Spleen (tissue), 11 donors: ENCODE measurements at regions not wholly inside any gene's neighbourhood (a gene's known extent, or its start where the extent isn't known, plus 50 kb on each side); places are given as distances from the start of the nearest gene placed in this dataset.

ENCODE experiments used
- DNase-seq: peaks from one replicate; pipeline ENCODE4 v3.0.0-alpha.2; 2020
- H3K27ac ChIP-seq, 8 donors: fragments of 200-600 bp; sonication (generic) in 7 of 8; 1 replicate in 4 of 8; 2 replicates in 4 of 8; pipeline versions ENCODE4 v1.5.0 to v1.8.0; 2016 to 2021; ENCODE audit warnings: inconsistent platforms in 4 of 8, mild to moderate bottlenecking in 4 of 8, moderate library complexity in 1 of 8
- H3K27me3 ChIP-seq, 7 donors: fragments of 200-600 bp; sonication (generic) in 6 of 7; replicated peaks in 1 of 7; 1 replicate in 4 of 7; 2 replicates in 3 of 7; pipeline versions ENCODE4 v1.5.0 to v1.8.0; 2016 to 2021; ENCODE audit warnings: inconsistent platforms in 3 of 7, mild to moderate bottlenecking in 1 of 7
- H3K36me3 ChIP-seq, 6 donors: fragments of 200-600 bp; sonication (generic) in 5 of 6; 1 replicate in 4 of 6; 2 replicates in 2 of 6; pipeline versions ENCODE4 v1.5.0 to v1.8.0; 2016 to 2021; ENCODE audit warnings: inconsistent platforms in 2 of 6
- H3K4me1 ChIP-seq, 6 donors: fragments of 200-600 bp; sonication (generic) in 5 of 6; 1 replicate in 3 of 6; 2 replicates in 3 of 6; pipeline versions ENCODE4 v1.5.0 to v1.8.0; 2016 to 2021; ENCODE audit warnings: inconsistent platforms in 3 of 6
- H3K4me3 ChIP-seq, 8 donors: fragments of 200-600 bp; sonication (generic) in 7 of 8; 1 replicate in 4 of 8; 2 replicates in 4 of 8; pipeline versions ENCODE4 v1.5.0 to v1.8.0; 2016 to 2021; ENCODE audit warnings: inconsistent platforms in 4 of 8, mild to moderate bottlenecking in 4 of 8, moderate library complexity in 2 of 8
- H3K9me3 ChIP-seq, 8 donors: fragments of 200-600 bp; sonication (generic) in 7 of 8; 1 replicate in 4 of 8; 2 replicates in 4 of 8; pipeline versions ENCODE4 v1.5.0 to v1.8.0; 2016 to 2021; ENCODE audit warnings: inconsistent platforms in 4 of 8
- CTCF ChIP-seq, 11 experiments: fragments of 200-600 bp in 7 of 11; fragments of 450-650 bp in 4 of 11; sonication (generic) in 4 of 11; IDR thresholded peaks in 8 of 11; conservative IDR thresholded peaks in 3 of 11; 1 replicate in 7 of 11; 2 replicates in 4 of 11; pipeline versions ENCODE4 v1.4.0 to v1.8.0; 2016 to 2021; ENCODE audit warnings: antibody characterized with exemption in 11 of 11, inconsistent platforms in 4 of 11, mild to moderate bottlenecking in 1 of 11
- POLR2A ChIP-seq, 3 donors: fragments of 450-650 bp; IDR thresholded peaks; one replicate each; pipeline ENCODE4 v1.5.1; 2017; ENCODE audit warnings: antibody characterized with exemption in 3 of 3, mild to moderate bottlenecking in 1 of 3
- POLR2AphosphoS5 ChIP-seq, 3 donors: sonication (generic); formaldehyde crosslinking; IDR thresholded peaks; one replicate each; pipeline ENCODE4 v1.5.1; 2017; ENCODE audit warnings: antibody characterized with exemption in 3 of 3
- WGBS, 5 donors: extraction: QIAGEN DNeasy Blood & Tissue Kit in 3 of 5; methylation state at CpG; one replicate each; pipeline versions ENCODE4 v1.1.5 to v1.1.7; 2013 to 2018; 5-methylcytosine and 5-hydroxymethylcytosine counted together
- intact Hi-C: fragments of 100-400 bp; cut with DNase I; formaldehyde crosslinking; loops from one replicate; pipeline ENCODE4 v1.15.0; 2023; ENCODE audit warnings: low total_unique reads
- donor health status: healthy with polysubstance abuse.
- donor health status: DM: no; HTN: no; CAD: no; lungs with moderate emphysema.
- donor health status: DM: no; HTN: no; CAD: no.
- donor health status: Bipolar disorder and iron deficiency.
- donor health status: healthy.
- donor health status: DM: no; HTN: no; CAD: no.
- donor health status: DM: yes; HTN: yes; CAD: no.

GRCh38 chr4:29908276-29908675, 811.9 kb upstream of the PCDH7 start:
- Histone ChIP-seq H3K9me3 (peaks cover 0 to 22% (median 0%) of the 10 kb centered on the region in 8 donors), H3K4me1 (no peaks in the 10 kb centered on the region), H3K4me3 (no peak overlapping the region), H3K27ac (no peak overlapping the region), H3K36me3 (no peaks in the 10 kb centered on the region), H3K27me3 (no peaks in the 10 kb centered on the region)
- TF ChIP-seq POLR2A (IDR thresholded peaks at IDR 0.05) (no peak), POLR2AphosphoS5 (IDR thresholded peaks at IDR 0.05) (no peak), CTCF (IDR thresholded peaks at IDR 0.05 in 8 of 11, conservative IDR thresholded peaks at IDR 0.05 in 3 of 11) (no peak)
- 70 to 87% (median 77%) methylated on average over 2 of the region's 2 CpGs for WGBS, 5 donors
- DNase-seq, result no peak
- intact Hi-C loops, result no loop called here

- no peak for DNase-seq
- intact Hi-C loops, result no loop called here
- H3K9me3 ChIP-seq, result peaks cover 0 to 17% (median 4%) of the 10 kb centered on the region in 8 donors
Measured at GRCh38 chr4:29927895-29928294, 792.3 kb upstream of the PCDH7 start.

GRCh38 chr4:29948451-29948850, 771.7 kb upstream of the PCDH7 start:
- no peak for TF ChIP-seq POLR2AphosphoS5 (IDR thresholded peaks at IDR 0.05)
- no peak for TF ChIP-seq CTCF (IDR thresholded peaks at IDR 0.05 in 8 of 11, conservative IDR thresholded peaks at IDR 0.05 in 3 of 11)
- 77 to 91% (median 85%) methylated on average over 2 of the region's 2 CpGs for WGBS, 5 donors
- Histone ChIP-seq H3K27ac (no peak overlapping the region), H3K9me3 (no peaks in the 10 kb centered on the region), H3K27me3 (no peaks in the 10 kb centered on the region), H3K4me1 (no peaks in the 10 kb centered on the region), H3K36me3 (no peaks in the 10 kb centered on the region), H3K4me3 (no peak overlapping the region)
- intact Hi-C loops, result no loop called here
- no peak for DNase-seq

More at GRCh38 chr4:29927895-29928294, 792.3 kb upstream of the PCDH7 start:
- Histone ChIP-seq H3K27me3 (no peaks in the 10 kb centered on the region), H3K4me1 (no peaks in the 10 kb centered on the region), H3K27ac (no peak overlapping the region), H3K36me3 (no peaks in the 10 kb centered on the region), H3K4me3 (no peak overlapping the region)
- TF ChIP-seq CTCF (IDR thresholded peaks at IDR 0.05 in 8 of 11, conservative IDR thresholded peaks at IDR 0.05 in 3 of 11), result no peak
- TF ChIP-seq POLR2AphosphoS5 (IDR thresholded peaks at IDR 0.05), result no peak
- no peak for TF ChIP-seq POLR2A (IDR thresholded peaks at IDR 0.05)
- WGBS, 5 donors, result 80 to 87% (median 82%) methylated on average over 2 of the region's 2 CpGs

GRCh38 chr4:29948858-29949257, 771.3 kb upstream of the PCDH7 start:
- Histone ChIP-seq H3K4me1 (no peaks in the 10 kb centered on the region), H3K27ac (no peak overlapping the region), H3K4me3 (no peak overlapping the region), H3K27me3 (no peaks in the 10 kb centered on the region), H3K9me3 (no peaks in the 10 kb centered on the region), H3K36me3 (no peaks in the 10 kb centered on the region)
- intact Hi-C loops, result no loop called here
- TF ChIP-seq CTCF (IDR thresholded peaks at IDR 0.05 in 8 of 11, conservative IDR thresholded peaks at IDR 0.05 in 3 of 11) (no peak), POLR2AphosphoS5 (IDR thresholded peaks at IDR 0.05) (no peak), POLR2A (IDR thresholded peaks at IDR 0.05) (no peak)
- DNase-seq, result no peak
